GM21737 (cell line): ENCODE measurements at regions not wholly inside any gene's neighbourhood (a gene's known extent, or its start where the extent isn't known, plus 50 kb on each side); places are given as distances from the start of the nearest gene placed in this dataset.
"Not testable (repeated sequence)": the region's sequence is repeated elsewhere in the genome, so short reads cannot be mapped to it uniquely, and the experiment has no call there.

Experiments
- ATAC-seq: cut with Tn5 transposase; IDR thresholded peaks from one replicate; pipeline ENCODE4 v1.9.1; 2021; ENCODE audit warnings: mild to moderate bottlenecking, moderate library complexity; ENCODE audit not compliant: unreplicated experiment

DNA sequence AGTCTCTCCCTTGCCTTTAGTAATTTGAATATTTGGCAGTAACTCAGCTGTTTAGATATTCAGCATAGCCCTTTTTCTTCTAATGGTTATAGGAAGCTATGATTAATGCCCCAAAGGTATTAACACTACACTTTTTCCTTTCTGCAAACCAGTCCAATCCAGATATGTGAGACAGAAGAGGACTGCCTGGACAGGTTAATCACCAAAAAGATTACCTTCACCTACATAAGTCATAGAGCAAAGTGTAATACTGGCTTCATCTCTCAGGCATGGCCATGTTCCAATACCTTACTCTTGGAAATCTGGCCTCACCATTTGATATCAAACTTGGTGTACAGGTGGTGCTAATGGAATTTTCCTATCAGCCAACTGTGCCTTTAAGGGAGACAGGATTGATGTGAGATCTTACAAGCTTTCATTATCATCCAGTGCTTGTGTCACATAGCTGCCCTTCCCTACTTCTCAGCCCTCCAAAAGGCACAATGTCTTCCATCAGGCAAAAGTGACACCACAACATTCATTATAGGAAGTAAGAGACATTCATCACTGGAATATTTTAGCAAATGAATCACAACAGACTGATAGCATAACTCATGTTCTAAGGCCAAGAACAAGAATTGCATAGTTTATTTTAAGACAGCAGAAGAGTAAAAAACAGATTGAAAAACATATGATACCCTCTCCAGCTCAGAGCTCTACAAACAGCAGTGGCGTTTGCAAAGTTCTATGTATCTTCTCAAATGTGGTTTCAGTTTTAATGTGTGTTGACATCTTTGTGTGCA is 91.2 kb upstream of the PAM start:
- ATAC-seq = no peak

GRCh38 chr5:102664616-102665335 is 90.3 kb upstream of the PAM start:
- no peak for ATAC-seq

- ATAC-seq = no peak
These were observed 88.8 kb upstream of the PAM start for GRCh38 chr5:102666164-102666946.

DNA sequence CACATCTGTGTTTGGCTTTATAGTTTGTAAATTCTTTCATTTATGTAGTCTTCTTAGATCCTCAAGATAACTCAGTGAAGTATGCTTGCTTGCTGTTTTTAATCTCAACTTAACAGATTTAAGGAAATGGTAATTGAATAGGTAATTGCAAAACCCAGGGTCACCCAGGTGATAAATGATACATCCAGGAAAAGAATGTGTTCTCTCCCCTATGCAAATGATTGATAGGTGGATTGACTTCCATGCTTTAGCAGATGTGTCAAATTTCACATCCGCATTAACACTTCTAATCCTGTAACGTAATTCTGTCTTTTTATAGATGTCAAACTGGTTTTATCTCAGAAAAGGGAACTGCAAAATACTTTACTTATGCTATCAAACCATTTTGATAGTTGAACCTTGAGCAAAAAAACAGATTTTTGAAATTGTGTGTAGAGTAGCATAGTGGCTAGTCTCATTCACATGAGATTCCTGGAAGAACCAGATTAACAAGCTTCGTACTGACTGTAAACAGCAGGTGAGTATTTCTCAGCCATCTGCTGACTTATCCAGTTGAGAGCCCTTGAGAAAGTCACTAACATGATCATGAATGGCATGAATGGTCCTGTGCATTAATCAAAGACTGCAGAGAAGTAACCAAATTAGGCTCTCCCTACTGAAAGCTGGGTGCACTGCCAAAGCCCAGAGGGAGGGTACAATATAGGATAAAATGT is 86.7 kb upstream of the PAM start:
- ATAC-seq = no peak

GRCh38 chr5:102670224-102670836 is 84.8 kb upstream of the PAM start:
- no peak for ATAC-seq

GRCh38 chr5:102671033-102671734 is 83.9 kb upstream of the PAM start:
- not testable (repeated sequence) for ATAC-seq

DNA sequence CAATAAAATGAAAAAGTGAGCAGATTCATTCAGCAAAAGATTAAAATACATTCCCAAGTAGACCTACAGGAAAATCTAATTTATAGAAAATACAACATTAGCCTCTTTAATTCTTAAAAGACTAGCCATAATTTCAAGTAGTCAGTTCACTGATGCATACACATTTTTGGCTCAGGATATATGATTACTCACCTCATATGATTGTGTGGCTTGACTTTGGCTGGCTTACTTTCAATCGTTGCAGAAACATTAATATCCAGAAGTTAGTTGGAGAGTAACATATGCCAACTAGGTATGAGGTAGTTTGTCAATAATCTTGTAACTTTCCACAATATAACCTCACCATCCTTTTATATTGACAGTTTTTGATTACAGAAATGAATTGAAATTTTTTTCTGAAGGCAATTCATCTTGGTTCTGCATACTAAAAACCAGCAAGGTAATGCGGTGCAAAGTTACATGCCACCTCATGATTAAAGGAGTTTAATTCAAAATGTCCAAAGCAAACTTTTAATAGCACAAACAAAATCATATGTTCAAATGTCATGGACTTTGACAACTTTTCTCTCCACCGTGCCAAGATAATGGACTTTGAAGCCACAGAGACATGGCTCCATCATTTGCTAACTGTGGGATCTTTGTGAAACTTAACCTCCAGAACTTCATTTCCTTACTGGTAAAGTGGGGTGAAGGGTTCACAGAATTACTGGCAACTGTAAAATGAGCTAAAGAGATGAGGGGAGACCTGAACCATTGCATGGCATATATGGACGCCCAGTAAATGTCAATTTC is 76.6 kb upstream of the PAM start:
- no peak for ATAC-seq

DNA sequence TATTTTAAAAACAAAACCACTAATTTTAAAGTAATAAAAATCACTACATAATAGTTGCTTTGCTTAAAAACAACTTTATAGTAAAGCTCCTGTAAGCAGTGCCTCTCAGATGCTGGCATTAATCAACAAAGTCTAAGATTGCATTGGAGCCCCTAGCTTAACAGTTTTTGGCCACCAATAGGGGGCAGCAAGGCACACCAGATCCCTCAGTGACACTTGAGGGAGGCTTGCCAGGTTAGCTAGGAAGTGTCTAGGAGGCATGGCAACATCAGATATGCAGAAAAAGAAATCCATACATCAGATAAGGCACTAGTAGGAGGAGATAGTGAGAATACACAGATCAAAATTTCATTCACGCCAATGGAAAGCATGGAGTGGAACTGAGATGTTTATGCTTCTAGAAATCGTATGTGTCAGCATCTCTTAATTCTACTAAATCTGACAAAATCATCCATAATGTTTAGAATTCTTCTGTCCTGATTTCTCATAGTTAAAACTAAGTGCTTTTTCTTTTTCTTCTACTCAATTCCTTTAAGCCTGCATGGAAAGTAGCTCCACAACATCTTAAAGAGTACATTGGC is 73.6 kb upstream of the PAM start:
- ATAC-seq = no peak

DNA sequence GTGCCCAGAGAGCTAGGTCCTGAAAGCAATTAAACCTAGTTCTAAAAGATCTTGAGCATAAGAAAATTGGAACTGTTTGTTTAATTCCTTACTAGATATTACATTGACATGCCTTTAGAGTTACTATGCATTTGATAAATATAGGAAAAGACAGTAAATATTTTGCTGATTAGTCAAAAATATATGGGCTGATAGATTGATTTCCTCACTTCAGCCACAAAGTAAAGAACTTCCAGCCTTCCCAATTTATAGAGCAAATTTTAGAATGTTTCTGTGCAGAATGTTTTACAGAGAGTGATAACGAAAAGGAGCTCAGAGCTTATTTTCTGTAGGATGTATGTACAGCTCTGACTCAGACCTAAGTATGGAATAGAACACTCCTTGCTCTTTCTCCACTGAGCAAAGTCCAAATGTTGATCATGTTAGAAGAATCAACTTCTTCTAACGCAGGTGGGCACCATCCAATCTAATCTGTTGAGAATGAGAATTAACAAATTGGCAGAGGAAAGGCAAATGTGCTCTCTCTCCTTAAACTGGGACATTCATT is 72.9 kb upstream of the PAM start:
- no peak for ATAC-seq

DNA sequence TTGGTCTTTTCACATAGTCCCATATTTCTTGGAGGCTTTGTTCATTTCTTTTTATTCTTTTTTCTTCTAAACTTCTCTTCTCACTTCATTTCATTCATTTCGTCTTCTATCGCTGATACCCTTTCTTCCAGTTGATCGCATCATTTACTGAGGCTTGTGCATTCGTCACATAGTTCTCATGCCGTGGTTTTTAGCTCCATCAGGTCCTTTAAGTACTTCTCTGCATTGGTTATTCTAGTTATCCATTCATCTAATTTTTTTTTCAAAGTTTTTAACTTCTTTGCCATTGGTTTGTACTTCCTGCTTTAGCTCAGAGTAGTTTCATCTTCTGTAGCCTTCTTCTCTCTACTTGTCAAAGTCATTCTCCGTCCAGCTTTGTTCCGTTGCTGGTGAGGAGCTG is 67.0 kb upstream of the PAM start:
- not testable (repeated sequence) for ATAC-seq

GRCh38 chr5:102688581-102689342 is 66.3 kb upstream of the PAM start:
- ATAC-seq = not testable (repeated sequence)

DNA sequence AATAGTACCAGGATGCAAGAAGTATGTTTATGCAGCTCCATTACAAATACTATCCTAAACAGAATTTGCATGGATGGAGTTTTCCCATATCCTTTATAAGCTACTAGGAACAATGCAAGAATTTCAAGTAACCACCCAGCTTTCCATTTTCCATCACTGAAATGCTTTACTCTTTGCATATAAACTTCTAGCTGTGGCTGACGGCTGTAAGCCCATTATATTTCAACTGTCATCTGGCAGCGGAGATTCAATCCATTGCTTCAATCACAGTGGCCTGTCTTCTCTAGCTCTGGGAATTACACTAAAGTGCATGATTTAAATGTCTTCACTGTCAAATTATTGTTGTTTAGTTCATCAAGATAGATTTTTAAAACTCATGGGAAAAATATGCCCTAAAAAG is 64.2 kb upstream of the PAM start:
- ATAC-seq = no peak

- ATAC-seq = no peak
These were observed 63.7 kb upstream of the PAM start for GRCh38 chr5:102691434-102691833.

DNA sequence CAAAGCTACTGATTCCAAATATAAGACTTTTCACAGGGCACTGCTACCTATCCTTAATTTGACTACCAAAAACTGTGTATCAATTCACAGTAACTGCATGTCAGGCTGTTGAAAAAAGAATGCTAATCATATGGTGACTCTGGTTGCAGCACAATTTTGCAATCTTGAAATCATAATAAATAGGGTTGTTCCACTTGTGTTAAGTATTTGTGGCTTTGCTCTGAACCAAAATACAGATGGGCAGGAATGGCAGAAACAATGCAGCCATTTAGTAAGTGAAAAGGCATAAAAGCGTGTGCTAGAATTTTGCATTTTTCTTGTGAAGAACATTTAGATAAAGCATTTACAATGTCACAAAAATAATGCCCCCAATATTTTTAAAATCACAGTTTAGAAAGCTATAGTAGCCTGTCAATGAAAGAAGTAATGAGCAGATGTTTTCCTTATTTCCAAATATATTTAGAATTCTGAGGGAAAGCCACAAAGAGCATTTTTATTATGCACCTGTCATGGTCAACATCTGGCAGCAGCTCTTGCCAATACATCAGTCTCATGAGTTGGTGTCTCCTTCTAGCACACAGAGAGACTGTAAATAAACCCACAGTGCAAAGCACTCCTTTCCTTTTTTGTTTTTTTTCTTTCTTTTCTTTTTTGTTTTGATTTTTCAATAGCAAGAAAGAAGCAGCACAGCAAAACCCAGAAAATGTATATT is 54.8 kb upstream of the PAM start:
- no peak for ATAC-seq

GRCh38 chr5:102700916-102701315 is 54.2 kb upstream of the PAM start:
- no peak for ATAC-seq

GRCh38 chr5:102701748-102702147 is 53.4 kb upstream of the PAM start:
- ATAC-seq = no peak
